Fibroblast of villous mesenchyme (primary cell): ENCODE measurements at regions not wholly inside any gene's neighbourhood (a gene's known extent, or its start where the extent isn't known, plus 50 kb on each side); places are given as distances from the start of the nearest gene placed in this dataset.

Source experiments
- DNase-seq: peaks from one replicate; pipeline ENCODE4 v3.0.0-alpha.2; 2010; ENCODE audit warnings: low read depth
- H3K4me3 ChIP-seq: 2 replicates; pipeline ENCODE4 v1.5.1; 2011; ENCODE audit warnings: low read depth, mild to moderate bottlenecking, low read length
- CTCF ChIP-seq: IDR thresholded peaks from 2 replicates; pipeline ENCODE4 v1.5.1; 2012; ENCODE audit warnings: low read depth, mild to moderate bottlenecking, low read length; ENCODE audit not compliant: insufficient read depth

- TF ChIP-seq CTCF = no peak
- no peak for DNase-seq
- H3K4me3 ChIP-seq = no peak overlapping the region
Measured at GRCh38 chr1:59233444-59233843, 63.5 kb upstream of the FGGY start.

- TF ChIP-seq CTCF = no peak
- H3K4me3 ChIP-seq = no peak overlapping the region
- no peak for DNase-seq
Measured at GRCh38 chr1:59236721-59237545, 60.0 kb upstream of the FGGY start.

GRCh38 chr1:59237900-59238299, 59.0 kb upstream of the FGGY start:
- TF ChIP-seq CTCF = no peak
- DNase-seq = no peak
- H3K4me3 ChIP-seq = no peak overlapping the region

- no peak for DNase-seq
- TF ChIP-seq CTCF = no peak
- no peak overlapping the region for H3K4me3 ChIP-seq
Measured at GRCh38 chr1:59238333-59238934, 58.5 kb upstream of the FGGY start.

GRCh38 chr1:59238993-59239392, 57.9 kb upstream of the FGGY start:
- H3K4me3 ChIP-seq = no peak overlapping the region
- no peak for TF ChIP-seq CTCF
- no peak for DNase-seq

- no peak overlapping the region for H3K4me3 ChIP-seq
- no peak for DNase-seq
- no peak for TF ChIP-seq CTCF
Measured at GRCh38 chr1:59241909-59242308, 55.0 kb upstream of the FGGY start.
